Neural progenitor cell (in vitro differentiated cells): ENCODE measurements at regions not wholly inside any gene's neighbourhood (a gene's known extent, or its start where the extent isn't known, plus 50 kb on each side); places are given as distances from the start of the nearest gene placed in this dataset.

Experiments
- DNase-seq: peaks from one replicate; pipeline ENCODE4 v3.0.0-alpha.2; 2016; ENCODE audit warnings: low spot score
- H2AFZ ChIP-seq: fragments of 200-600 bp; sonication (generic); replicated peaks from 2 replicates; pipeline ENCODE4 v1.6.1; 2016; ENCODE audit warnings: antibody characterized with exemption
- H3F3A ChIP-seq: fragments of 200-600 bp; sonication (generic); 2 replicates; pipeline ENCODE4 v1.6.1; 2016; ENCODE audit warnings: antibody characterized with exemption, low read depth
- H3K27ac ChIP-seq: fragments of 200-600 bp; sonication (generic); 2 replicates; pipeline ENCODE4 v1.5.1; 2016; ENCODE audit warnings: mild to moderate bottlenecking
- H3K27me3 ChIP-seq: fragments of 200-600 bp; sonication (generic); 2 replicates; pipeline ENCODE4 v1.6.1; 2016; ENCODE audit warnings: mild to moderate bottlenecking, moderate library complexity
- H3K36me3 ChIP-seq: fragments of 200-600 bp; sonication (generic); 2 replicates; pipeline ENCODE4 v1.5.1; 2016
- H3K4me1 ChIP-seq: fragments of 200-600 bp; sonication (generic); 2 replicates; pipeline ENCODE4 v1.6.1; 2016; ENCODE audit warnings: mixed run types
- H3K4me2 ChIP-seq: fragments of 200-600 bp; sonication (generic); 2 replicates; pipeline ENCODE4 v1.6.1; 2016
- H3K4me3 ChIP-seq: fragments of 200-600 bp; sonication (generic); 2 replicates; pipeline ENCODE4 v1.5.1; 2016
- H3K79me2 ChIP-seq: fragments of 200-600 bp; sonication (generic); 2 replicates; pipeline ENCODE4 v1.6.1; 2016; ENCODE audit warnings: low read depth
- H3K9ac ChIP-seq: fragments of 200-600 bp; sonication (generic); 2 replicates; pipeline ENCODE4 v1.6.1; 2016
- H3K9me3 ChIP-seq: fragments of 200-600 bp; sonication (generic); 2 replicates; pipeline ENCODE4 v1.5.1; 2016; ENCODE audit warnings: low read depth
- H4K20me1 ChIP-seq: fragments of 200-600 bp; sonication (generic); 2 replicates; pipeline ENCODE4 v1.6.1; 2016; ENCODE audit warnings: low read depth
- H3K27ac Mint-ChIP-seq: 3 replicates; pipeline ENCODE4 v1.8.0; 2021; ENCODE audit warnings: mixed read lengths
- H3K27me3 Mint-ChIP-seq: 2 replicates; pipeline ENCODE4 v1.8.0; 2022; ENCODE audit warnings: low read depth, mild to moderate bottlenecking, inconsistent platforms, moderate library complexity, mixed read lengths; ENCODE audit not compliant: insufficient read depth
- H3K36me3 Mint-ChIP-seq: 3 replicates; pipeline ENCODE4 v1.8.0; 2021; ENCODE audit warnings: mixed read lengths
- H3K4me1 Mint-ChIP-seq: 3 replicates; pipeline ENCODE4 v1.8.0; 2021; ENCODE audit warnings: mixed read lengths
- H3K4me3 Mint-ChIP-seq: 3 replicates; pipeline ENCODE4 v1.8.0; 2021; ENCODE audit warnings: mild to moderate bottlenecking, moderate library complexity, mixed read lengths
- H3K9me3 Mint-ChIP-seq: 3 replicates; pipeline ENCODE4 v1.8.0; 2020; ENCODE audit warnings: mixed read lengths
- EZH2 ChIP-seq: fragments of 200-600 bp; sonication (generic); IDR thresholded peaks from 2 replicates; pipeline ENCODE4 v1.6.1; 2017; ENCODE audit warnings: antibody characterized with exemption, mild to moderate bottlenecking, moderate library complexity
- EZH2phosphoT487 ChIP-seq: fragments of 200-600 bp; sonication (generic); IDR thresholded peaks from 2 replicates; pipeline ENCODE4 v1.6.1; 2017; ENCODE audit warnings: antibody characterized with exemption
- TF ChIP-seq, protein P1 (sequence below): fragments of 200-600 bp; sonication (generic); IDR thresholded peaks from 2 replicates; pipeline ENCODE4 v1.5.1; 2017; ENCODE audit warnings: antibody characterized with exemption, mild to moderate bottlenecking

DNA sequence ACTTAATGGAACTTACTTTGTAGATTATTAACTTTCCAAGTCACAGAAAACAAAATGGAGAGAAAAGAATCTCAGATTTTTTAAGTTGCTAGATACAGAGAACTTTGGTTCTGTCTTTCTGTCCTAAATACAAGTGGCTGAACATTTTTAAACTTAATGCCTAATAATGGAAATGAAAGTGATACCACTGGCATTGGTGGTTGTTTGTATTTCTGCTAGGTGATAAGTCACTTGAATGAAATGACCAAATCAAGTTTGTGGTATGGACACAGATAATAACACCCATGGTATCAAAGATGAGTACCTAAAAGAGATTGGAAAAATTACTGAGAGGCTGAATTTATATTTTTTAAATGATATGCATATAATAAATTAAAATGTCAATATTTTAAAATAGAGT, 502.1 kb downstream of the CNTN6 start:
- Histone ChIP-seq H3K27me3 (no peaks in the 10 kb centered on the region), H3K4me2 (no peak overlapping the region), H2AFZ (no peak overlapping the region), H3F3A (no peaks in the 10 kb centered on the region), H3K27ac (no peak overlapping the region), H3K9me3 (no peaks in the 10 kb centered on the region), H3K4me3 (no peak overlapping the region), H3K79me2 (no peaks in the 10 kb centered on the region), H3K36me3 (no peaks in the 10 kb centered on the region), H3K9ac (no peak overlapping the region), H4K20me1 (no peaks in the 10 kb centered on the region), H3K4me1 (no peaks in the 10 kb centered on the region)
- no peaks in the 10 kb centered on the region for H3K27me3 Mint-ChIP-seq
- no peak overlapping the region for H3K4me3 Mint-ChIP-seq
- TF ChIP-seq, protein P1, sequence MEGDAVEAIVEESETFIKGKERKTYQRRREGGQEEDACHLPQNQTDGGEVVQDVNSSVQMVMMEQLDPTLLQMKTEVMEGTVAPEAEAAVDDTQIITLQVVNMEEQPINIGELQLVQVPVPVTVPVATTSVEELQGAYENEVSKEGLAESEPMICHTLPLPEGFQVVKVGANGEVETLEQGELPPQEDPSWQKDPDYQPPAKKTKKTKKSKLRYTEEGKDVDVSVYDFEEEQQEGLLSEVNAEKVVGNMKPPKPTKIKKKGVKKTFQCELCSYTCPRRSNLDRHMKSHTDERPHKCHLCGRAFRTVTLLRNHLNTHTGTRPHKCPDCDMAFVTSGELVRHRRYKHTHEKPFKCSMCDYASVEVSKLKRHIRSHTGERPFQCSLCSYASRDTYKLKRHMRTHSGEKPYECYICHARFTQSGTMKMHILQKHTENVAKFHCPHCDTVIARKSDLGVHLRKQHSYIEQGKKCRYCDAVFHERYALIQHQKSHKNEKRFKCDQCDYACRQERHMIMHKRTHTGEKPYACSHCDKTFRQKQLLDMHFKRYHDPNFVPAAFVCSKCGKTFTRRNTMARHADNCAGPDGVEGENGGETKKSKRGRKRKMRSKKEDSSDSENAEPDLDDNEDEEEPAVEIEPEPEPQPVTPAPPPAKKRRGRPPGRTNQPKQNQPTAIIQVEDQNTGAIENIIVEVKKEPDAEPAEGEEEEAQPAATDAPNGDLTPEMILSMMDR: no peak
- TF ChIP-seq EZH2phosphoT487 (no peak), EZH2 (no peak)
- H3K4me1 Mint-ChIP-seq: no peaks in the 10 kb centered on the region
- DNase-seq: no peak
- peaks cover 4% of the 10 kb centered on the region for H3K9me3 Mint-ChIP-seq
- no peaks in the 10 kb centered on the region for H3K36me3 Mint-ChIP-seq
- H3K27ac Mint-ChIP-seq: no peak overlapping the region

DNA sequence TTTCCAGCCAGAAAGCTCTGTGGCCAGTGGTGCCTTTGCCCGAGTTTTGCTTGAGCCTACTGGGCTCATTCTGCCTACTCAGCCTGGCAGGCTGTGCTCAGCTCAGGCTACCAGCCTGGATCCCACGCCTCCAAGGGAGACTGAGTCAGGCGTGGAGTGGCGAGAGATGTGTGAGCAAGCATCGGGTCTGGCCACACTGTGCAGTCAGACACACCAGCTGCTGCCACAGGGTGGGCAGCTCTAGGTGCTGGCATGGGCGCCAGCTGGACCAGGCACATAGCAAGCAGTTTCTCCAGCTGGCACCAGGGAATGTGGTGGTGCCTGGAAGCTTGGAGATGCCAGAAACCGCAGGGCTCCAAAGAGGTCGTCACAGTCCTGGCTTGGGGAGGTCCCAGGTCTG, 498.5 kb upstream of the CNTN4 start:
- Histone ChIP-seq H3K79me2 (no peaks in the 10 kb centered on the region), H3K9ac (no peak overlapping the region), H4K20me1 (no peaks in the 10 kb centered on the region), H3K4me3 (no peak overlapping the region), H2AFZ (no peak overlapping the region), H3K9me3 (no peaks in the 10 kb centered on the region), H3K27me3 (no peaks in the 10 kb centered on the region), H3K4me2 (no peak overlapping the region), H3K4me1 (no peaks in the 10 kb centered on the region), H3K27ac (no peak overlapping the region), H3K36me3 (no peaks in the 10 kb centered on the region), H3F3A (no peaks in the 10 kb centered on the region)
- DNase-seq: no peak
- Mint-ChIP-seq H3K4me3 (no peak overlapping the region), H3K9me3 (no peaks in the 10 kb centered on the region), H3K27ac (no peak overlapping the region), H3K36me3 (no peaks in the 10 kb centered on the region), H3K4me1 (no peaks in the 10 kb centered on the region), H3K27me3 (no peaks in the 10 kb centered on the region)
- TF ChIP-seq EZH2 (no peak), EZH2phosphoT487 (no peak)
- TF ChIP-seq, protein P1: no peak

DNA sequence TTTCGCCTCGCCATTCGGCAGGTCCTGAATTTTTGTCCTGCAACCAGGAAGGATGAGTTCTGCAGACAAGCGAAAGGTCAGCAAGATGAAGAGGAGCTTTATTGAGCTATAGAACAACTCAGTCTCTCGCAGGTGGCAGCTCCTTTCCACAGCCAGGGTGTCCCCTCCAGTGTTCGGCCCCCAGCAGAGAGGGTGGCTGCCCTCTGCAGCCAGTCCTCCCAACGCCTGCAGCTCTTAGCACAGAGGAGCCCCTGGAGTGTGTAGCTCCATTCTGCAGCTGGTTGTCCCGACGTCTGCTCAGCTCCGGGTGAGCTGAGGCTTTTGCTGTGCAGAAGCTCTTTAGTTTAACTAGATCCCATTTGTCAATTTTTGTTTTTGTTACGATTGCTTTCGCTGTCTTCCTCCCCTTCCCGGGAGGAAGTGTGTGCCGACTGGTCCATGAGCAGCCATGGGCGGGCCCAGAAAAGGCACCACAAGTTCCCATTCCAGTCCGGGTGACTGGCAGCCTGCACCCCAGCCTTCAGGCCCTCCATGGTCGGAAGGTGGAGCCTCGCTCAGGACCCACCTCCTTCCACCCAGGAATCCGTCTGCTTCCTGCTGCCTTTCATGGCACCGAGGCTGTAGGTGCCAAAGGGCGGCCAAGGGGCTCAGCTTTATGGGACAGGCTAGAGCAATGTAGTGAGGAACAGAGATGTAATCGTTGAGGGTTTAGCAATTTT, 497.8 kb upstream of the CNTN4 start:
- H3K27me3 ChIP-seq: no peaks in the 10 kb centered on the region
- Mint-ChIP-seq H3K27ac (no peak overlapping the region), H3K36me3 (no peaks in the 10 kb centered on the region), H3K4me1 (no peaks in the 10 kb centered on the region), H3K4me3 (no peak overlapping the region), H3K27me3 (no peaks in the 10 kb centered on the region), H3K9me3 (no peaks in the 10 kb centered on the region)
- DNase-seq: no peak
- H3K4me1 ChIP-seq: no peaks in the 10 kb centered on the region
- H3K4me2 ChIP-seq: no peak overlapping the region
- no peak overlapping the region for H3K27ac ChIP-seq
- no peaks in the 10 kb centered on the region for H3K9me3 ChIP-seq
- no peak overlapping the region for H3K4me3 ChIP-seq
- no peaks in the 10 kb centered on the region for H3K79me2 ChIP-seq
- peak overlapping the region; percentile 23 for H2AFZ ChIP-seq
- no peak overlapping the region for H3K9ac ChIP-seq
- H3F3A ChIP-seq: no peaks in the 10 kb centered on the region
- TF ChIP-seq, protein P1: no peak
- TF ChIP-seq EZH2 (no peak), EZH2phosphoT487 (no peak)
- H4K20me1 ChIP-seq: no peaks in the 10 kb centered on the region
- H3K36me3 ChIP-seq: no peaks in the 10 kb centered on the region
